CD14-positive monocyte (primary cell): ENCODE measurements at regions not wholly inside any gene's neighbourhood (a gene's known extent, or its start where the extent isn't known, plus 50 kb on each side); places are given as distances from the start of the nearest gene placed in this dataset.

Experiments used
- DNase-seq, 3 donors: peaks; one replicate each; pipeline ENCODE4 v3.0.0-alpha.2; 2011 to 2022
- H2AFZ ChIP-seq: 2 replicates; pipeline ENCODE4 v1.6.0; 2012; ENCODE audit warnings: mild to moderate bottlenecking, low read depth, low read length, inconsistent platforms; ENCODE audit not compliant: insufficient read depth, poor library complexity, severe bottlenecking
- H3K27ac ChIP-seq, 2 donors: 1 replicate in 1 of 2; 2 replicates in 1 of 2; pipeline ENCODE4 v1.5.1; 2012 to 2013; ENCODE audit warnings: low read length in 2 of 2, control low read depth in 1 of 2, inconsistent platforms in 1 of 2, low read depth in 1 of 2, mild to moderate bottlenecking in 1 of 2
- H3K27me3 ChIP-seq, 2 donors: one replicate each; pipeline versions ENCODE4 v1.6.0 to v1.6.1; 2011 to 2013; ENCODE audit warnings: low read length in 2 of 2; ENCODE audit not compliant: control insufficient read depth in 2 of 2, insufficient read depth in 2 of 2
- H3K36me3 ChIP-seq, 2 donors: replicated peaks in 1 of 2; 1 replicate in 1 of 2; 2 replicates in 1 of 2; pipeline versions ENCODE4 v1.5.1 to v1.6.1; 2012 to 2013; ENCODE audit warnings: low read length in 2 of 2, control low read depth in 1 of 2, inconsistent platforms in 1 of 2, mild to moderate bottlenecking in 1 of 2; ENCODE audit not compliant: insufficient read depth in 2 of 2, control insufficient read depth in 1 of 2
- H3K4me1 ChIP-seq, 2 donors: 1 replicate in 1 of 2; 2 replicates in 1 of 2; pipeline versions ENCODE4 v1.5.1 to v1.6.1; 2012 to 2013; ENCODE audit warnings: low read length in 2 of 2, control low read depth in 1 of 2, inconsistent platforms in 1 of 2, mild to moderate bottlenecking in 1 of 2, moderate library complexity in 1 of 2; ENCODE audit not compliant: insufficient read depth in 2 of 2, control insufficient read depth in 1 of 2
- H3K4me2 ChIP-seq: replicated peaks from 2 replicates; pipeline ENCODE3; 2012; ENCODE audit warnings: low read length, moderate library complexity, mild to moderate bottlenecking; ENCODE audit not compliant: poor library complexity, severe bottlenecking; ENCODE audit errors: extremely low read depth
- H3K4me3 ChIP-seq, 3 experiments: fragments of 200-600 bp in 1 of 3; sonication (generic) in 1 of 3; replicated peaks in 1 of 3; 1 replicate in 2 of 3; 2 replicates in 1 of 3; pipeline ENCODE4 v1.5.1; 2011 to 2013; ENCODE audit warnings: low read length in 3 of 3, mild to moderate bottlenecking in 3 of 3, control low read depth in 2 of 3, low read depth in 2 of 3, inconsistent platforms in 1 of 3, moderate library complexity in 1 of 3
- H3K79me2 ChIP-seq: 2 replicates; pipeline ENCODE4 v1.6.0; 2012; ENCODE audit warnings: mild to moderate bottlenecking, control low read depth, inconsistent platforms, low read length, moderate library complexity; ENCODE audit not compliant: insufficient read depth
- H3K9ac ChIP-seq: 2 replicates; pipeline ENCODE4 v1.6.0; 2017; ENCODE audit warnings: low read length, mild to moderate bottlenecking; ENCODE audit not compliant: insufficient read depth, poor library complexity, severe bottlenecking
- H3K9me3 ChIP-seq, 2 donors: replicated peaks in 1 of 2; 1 replicate in 1 of 2; 2 replicates in 1 of 2; pipeline versions ENCODE4 v1.5.1 to v1.6.1; 2012 to 2013; ENCODE audit warnings: low read length in 2 of 2, control low read depth in 1 of 2; ENCODE audit not compliant: control insufficient read depth in 1 of 2, insufficient read depth in 1 of 2
- H4K20me1 ChIP-seq: 2 replicates; pipeline ENCODE4 v1.6.0; 2012; ENCODE audit warnings: mild to moderate bottlenecking, low read length, control low read depth, moderate library complexity; ENCODE audit not compliant: insufficient read depth
- H3K27ac Mint-ChIP-seq, 7 donors: one replicate each; pipeline ENCODE4 v1.8.0; 2020; ENCODE audit warnings: mild to moderate bottlenecking in 7 of 7, mixed read lengths in 7 of 7, moderate library complexity in 6 of 7, inconsistent platforms in 2 of 7
- H3K27me3 Mint-ChIP-seq, 3 donors: one replicate each; pipeline ENCODE4 v1.8.0; 2021 to 2022; ENCODE audit warnings: low read depth in 3 of 3, mild to moderate bottlenecking in 3 of 3, mixed read lengths in 3 of 3, moderate library complexity in 3 of 3, inconsistent platforms in 1 of 3
- H3K36me3 Mint-ChIP-seq, 2 donors: one replicate each; pipeline ENCODE4 v1.8.0; 2020; ENCODE audit warnings: mixed read lengths in 2 of 2, inconsistent platforms in 1 of 2, mild to moderate bottlenecking in 1 of 2
- H3K4me1 Mint-ChIP-seq: one replicate; pipeline ENCODE4 v1.8.0; 2020; ENCODE audit warnings: mild to moderate bottlenecking, mixed read lengths
- H3K4me3 Mint-ChIP-seq, 2 donors: one replicate each; pipeline ENCODE4 v1.8.0; 2020; ENCODE audit warnings: mild to moderate bottlenecking in 2 of 2, mixed read lengths in 2 of 2, moderate library complexity in 1 of 2
- H3K9me3 Mint-ChIP-seq, 7 donors: one replicate each; pipeline ENCODE4 v1.8.0; 2020 to 2022; ENCODE audit warnings: mixed read lengths in 7 of 7, mild to moderate bottlenecking in 6 of 7, moderate library complexity in 6 of 7, inconsistent platforms in 2 of 7
- WGBS: methylation state at CpG from one replicate; pipeline ENCODE4 v1.1.5; 2013; ENCODE audit warnings: missing lambda C conversion rate; ENCODE audit not compliant: insufficient coverage; 5-methylcytosine and 5-hydroxymethylcytosine counted together
- intact Hi-C, 2 donors: fragments of 100-400 bp; cut with micrococcal nuclease; formaldehyde crosslinking; loops; one replicate each; pipeline versions ENCODE4 v1.15.0 to v1.15.1; 2023
- TF ChIP-seq, protein P1 (sequence below): fragments of 200-600 bp; IDR thresholded peaks from one replicate; pipeline ENCODE4 v1.8.0; 2022; ENCODE audit warnings: antibody characterized with exemption, mild to moderate bottlenecking

DNA sequence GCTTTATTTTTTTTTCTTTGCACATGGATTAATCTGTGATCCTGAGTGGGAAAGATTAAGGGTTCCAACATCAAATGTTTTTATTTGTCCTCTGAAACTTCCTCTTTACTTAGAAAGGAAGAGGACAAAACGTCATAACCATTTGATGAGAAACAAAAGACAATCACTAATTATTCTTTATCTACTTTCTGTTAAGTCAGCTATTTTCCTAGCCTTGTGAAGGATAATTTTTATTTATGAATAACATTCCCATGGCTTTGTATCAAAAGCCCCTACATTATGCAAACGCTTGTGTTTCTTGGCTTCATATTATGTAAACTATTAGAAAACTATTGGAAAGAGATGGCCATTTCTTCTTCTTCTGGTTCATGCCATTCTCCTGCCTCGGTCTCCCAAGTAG, 677.6 kb downstream of the CDY2B start:
- no peaks in the 10 kb centered on the region for H3K36me3 Mint-ChIP-seq

DNA sequence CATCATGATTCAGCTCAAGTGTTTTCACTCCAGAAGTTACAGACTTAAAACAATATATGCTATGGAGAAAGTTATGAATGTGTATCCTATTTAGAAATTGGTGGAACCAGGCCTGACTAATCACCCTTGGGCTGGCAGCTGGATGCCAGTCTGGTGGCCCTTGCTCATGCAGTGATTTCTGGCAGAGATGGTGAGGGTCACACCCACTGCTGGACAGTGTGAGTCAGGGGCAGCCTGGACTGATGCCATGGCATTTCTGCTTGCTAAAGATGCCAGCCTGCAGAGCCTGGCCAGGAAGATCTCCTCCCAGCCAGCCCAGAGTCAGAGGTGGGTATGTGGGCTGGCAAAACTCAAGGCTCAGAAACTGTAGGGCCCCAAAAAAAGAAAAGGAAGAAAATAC, 695.7 kb downstream of the CDY2B start:
- intact Hi-C loops: no loop called here

More for the DNA sequence above, 677.6 kb downstream of the CDY2B start:
- no peak overlapping the region for H2AFZ ChIP-seq
- DNase-seq: no peak
- Mint-ChIP-seq H3K4me1 (no peaks in the 10 kb centered on the region), H3K27me3 (no peaks in the 10 kb centered on the region), H3K27ac (no peak overlapping the region), H3K9me3 (peaks cover 0 to 3% (median 0%) of the 10 kb centered on the region in 7 donors), H3K4me3 (no peak overlapping the region)
- H3K9me3 ChIP-seq: peaks cover 0 to 3% of the 10 kb centered on the region in 2 donors
- no peaks in the 10 kb centered on the region for H3K79me2 ChIP-seq
- H3K4me1 ChIP-seq: no peaks in the 10 kb centered on the region
- H3K9ac ChIP-seq: no peak overlapping the region
- H4K20me1 ChIP-seq: no peaks in the 10 kb centered on the region
- no peak overlapping the region for H3K4me2 ChIP-seq
- no CpG with 5 or more reads among the region's 3 CpGs for WGBS
- no peaks in the 10 kb centered on the region for H3K36me3 ChIP-seq
- intact Hi-C loops: no loop called here
- TF ChIP-seq, protein P1, sequence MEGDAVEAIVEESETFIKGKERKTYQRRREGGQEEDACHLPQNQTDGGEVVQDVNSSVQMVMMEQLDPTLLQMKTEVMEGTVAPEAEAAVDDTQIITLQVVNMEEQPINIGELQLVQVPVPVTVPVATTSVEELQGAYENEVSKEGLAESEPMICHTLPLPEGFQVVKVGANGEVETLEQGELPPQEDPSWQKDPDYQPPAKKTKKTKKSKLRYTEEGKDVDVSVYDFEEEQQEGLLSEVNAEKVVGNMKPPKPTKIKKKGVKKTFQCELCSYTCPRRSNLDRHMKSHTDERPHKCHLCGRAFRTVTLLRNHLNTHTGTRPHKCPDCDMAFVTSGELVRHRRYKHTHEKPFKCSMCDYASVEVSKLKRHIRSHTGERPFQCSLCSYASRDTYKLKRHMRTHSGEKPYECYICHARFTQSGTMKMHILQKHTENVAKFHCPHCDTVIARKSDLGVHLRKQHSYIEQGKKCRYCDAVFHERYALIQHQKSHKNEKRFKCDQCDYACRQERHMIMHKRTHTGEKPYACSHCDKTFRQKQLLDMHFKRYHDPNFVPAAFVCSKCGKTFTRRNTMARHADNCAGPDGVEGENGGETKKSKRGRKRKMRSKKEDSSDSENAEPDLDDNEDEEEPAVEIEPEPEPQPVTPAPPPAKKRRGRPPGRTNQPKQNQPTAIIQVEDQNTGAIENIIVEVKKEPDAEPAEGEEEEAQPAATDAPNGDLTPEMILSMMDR: no peak
- H3K27ac ChIP-seq: no peak overlapping the region
- H3K4me3 ChIP-seq: no peak overlapping the region
- no peaks in the 10 kb centered on the region for H3K27me3 ChIP-seq

More for the DNA sequence above, 695.7 kb downstream of the CDY2B start:
- no peak overlapping the region for H3K4me2 ChIP-seq
- no peaks in the 10 kb centered on the region for H3K4me1 Mint-ChIP-seq
- H3K36me3 ChIP-seq: no peaks in the 10 kb centered on the region
- no peak overlapping the region for H3K4me3 ChIP-seq
- H3K4me3 Mint-ChIP-seq: no peak overlapping the region
- H3K27ac Mint-ChIP-seq: no peak overlapping the region
- no peaks in the 10 kb centered on the region for H4K20me1 ChIP-seq
- TF ChIP-seq, protein P1: no peak
- no peaks in the 10 kb centered on the region for H3K79me2 ChIP-seq
- no peaks in the 10 kb centered on the region for H3K36me3 Mint-ChIP-seq
- H3K9me3 Mint-ChIP-seq: peaks cover 0 to 3% (median 0%) of the 10 kb centered on the region in 7 donors
- no peak overlapping the region for H3K9ac ChIP-seq
- DNase-seq: no peak
- no peaks in the 10 kb centered on the region for H3K27me3 ChIP-seq
- no peak overlapping the region for H3K27ac ChIP-seq
- H2AFZ ChIP-seq: no peak overlapping the region
- no peaks in the 10 kb centered on the region for H3K27me3 Mint-ChIP-seq
- no peaks in the 10 kb centered on the region for H3K4me1 ChIP-seq
- H3K9me3 ChIP-seq: peaks cover 0 to 12% of the 10 kb centered on the region in 2 donors
